Natural killer cell (primary cell): ENCODE measurements at regions not wholly inside any gene's neighbourhood (a gene's known extent, or its start where the extent isn't known, plus 50 kb on each side); places are given as distances from the start of the nearest gene placed in this dataset.

ENCODE experiments used
- ATAC-seq, 3 donors: fragments of 150-1000 bp in 2 of 3; fragments of 200-7000 bp in 1 of 3; cut with Tn5 transposase; 1 replicate in 1 of 3; 2 replicates in 2 of 3; pipeline ENCODE4 v1.10.0; 2021; ENCODE audit warnings: mild to moderate bottlenecking in 2 of 3, moderate library complexity in 2 of 3
- DNase-seq, 2 donors: peaks; one replicate each; pipeline versions ENCODE4 v3.0.0 to v3.0.0-alpha.2; 2013 to 2021; ENCODE audit warnings: mixed read lengths in 1 of 2
- H3K27ac ChIP-seq: one replicate; pipeline ENCODE4 v1.5.1; 2013; ENCODE audit warnings: mild to moderate bottlenecking, low read length
- H3K27me3 ChIP-seq: one replicate; pipeline ENCODE4 v1.6.1; 2013; ENCODE audit warnings: low read length; ENCODE audit not compliant: control insufficient read depth, insufficient read depth
- H3K36me3 ChIP-seq: one replicate; pipeline ENCODE4 v1.6.1; 2013; ENCODE audit warnings: low read length; ENCODE audit not compliant: control insufficient read depth, insufficient read depth
- H3K4me1 ChIP-seq: one replicate; pipeline ENCODE4 v1.6.1; 2013; ENCODE audit warnings: low read length; ENCODE audit not compliant: control insufficient read depth, insufficient read depth
- H3K4me3 ChIP-seq: one replicate; pipeline ENCODE4 v1.5.1; 2013; ENCODE audit warnings: low read length
- H3K9me3 ChIP-seq: one replicate; pipeline ENCODE4 v1.6.1; 2013; ENCODE audit warnings: low read length; ENCODE audit not compliant: control insufficient read depth, insufficient read depth
- H3K27ac Mint-ChIP-seq, 2 donors: one replicate each; pipeline ENCODE4 v1.8.0; 2022; ENCODE audit warnings: mild to moderate bottlenecking in 2 of 2, mixed read lengths in 2 of 2, moderate library complexity in 1 of 2
- H3K27me3 Mint-ChIP-seq, 2 donors: one replicate each; pipeline ENCODE4 v1.8.0; 2022; ENCODE audit warnings: low read depth in 2 of 2, mixed read lengths in 2 of 2
- H3K36me3 Mint-ChIP-seq: one replicate; pipeline ENCODE4 v1.8.0; 2022; ENCODE audit warnings: mixed read lengths
- H3K4me1 Mint-ChIP-seq, 2 donors: one replicate each; pipeline ENCODE4 v1.8.0; 2022; ENCODE audit warnings: mixed read lengths in 2 of 2
- H3K4me3 Mint-ChIP-seq: one replicate; pipeline ENCODE4 v1.8.0; 2022; ENCODE audit warnings: mild to moderate bottlenecking, moderate library complexity, mixed read lengths
- H3K9me3 Mint-ChIP-seq, 2 donors: one replicate each; pipeline ENCODE4 v1.8.0; 2022; ENCODE audit warnings: mixed read lengths in 2 of 2
- WGBS: methylation state at CpG from one replicate; pipeline ENCODE4 v1.1.7; 2013; ENCODE audit warnings: missing lambda C conversion rate; ENCODE audit not compliant: insufficient coverage; 5-methylcytosine and 5-hydroxymethylcytosine counted together
- intact Hi-C: fragments of 100-400 bp; cut with micrococcal nuclease; formaldehyde crosslinking; loops from one replicate; pipeline ENCODE4 v1.14.2; 2022
- TF ChIP-seq, protein P1 (sequence below): fragments of 200-600 bp; IDR thresholded peaks from one replicate; pipeline ENCODE4 v1.8.0; 2022; ENCODE audit warnings: antibody characterized with exemption

DNA sequence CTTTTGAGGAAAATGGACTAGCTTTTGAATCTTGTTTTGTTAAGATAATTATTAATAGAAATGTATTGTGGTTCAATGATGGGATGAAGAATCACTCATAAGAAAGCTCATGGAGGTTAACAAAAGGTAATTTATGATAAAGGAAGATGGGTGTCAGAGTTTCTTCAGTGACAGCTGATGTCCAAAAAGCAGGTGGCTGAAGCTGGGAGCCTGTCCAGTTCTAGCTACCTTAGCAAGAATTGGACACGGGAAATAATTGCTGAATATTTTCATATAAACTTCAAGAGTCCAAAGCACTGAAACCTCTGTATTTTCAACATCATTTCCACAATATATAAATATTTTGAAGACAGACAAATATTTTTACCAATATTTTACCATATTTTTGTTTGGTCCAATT is 1505.8 kb upstream of the SLC39A10 start:
- H3K36me3 Mint-ChIP-seq = no peaks in the 10 kb centered on the region
- 75% methylated on average over 1 of the region's 1 CpG for whole genome bisulfite sequencing
- Histone ChIP-seq H3K9me3 (peaks cover 3% of the 10 kb centered on the region), H3K27me3 (no peaks in the 10 kb centered on the region), H3K4me1 (no peaks in the 10 kb centered on the region), H3K4me3 (no peak overlapping the region), H3K27ac (no peak overlapping the region), H3K36me3 (no peaks in the 10 kb centered on the region)
- ATAC-seq (no peak), DNase-seq (no peak)
- H3K4me1 Mint-ChIP-seq = no peaks in the 10 kb centered on the region
- no peak overlapping the region for H3K27ac Mint-ChIP-seq
- TF ChIP-seq, protein P1, sequence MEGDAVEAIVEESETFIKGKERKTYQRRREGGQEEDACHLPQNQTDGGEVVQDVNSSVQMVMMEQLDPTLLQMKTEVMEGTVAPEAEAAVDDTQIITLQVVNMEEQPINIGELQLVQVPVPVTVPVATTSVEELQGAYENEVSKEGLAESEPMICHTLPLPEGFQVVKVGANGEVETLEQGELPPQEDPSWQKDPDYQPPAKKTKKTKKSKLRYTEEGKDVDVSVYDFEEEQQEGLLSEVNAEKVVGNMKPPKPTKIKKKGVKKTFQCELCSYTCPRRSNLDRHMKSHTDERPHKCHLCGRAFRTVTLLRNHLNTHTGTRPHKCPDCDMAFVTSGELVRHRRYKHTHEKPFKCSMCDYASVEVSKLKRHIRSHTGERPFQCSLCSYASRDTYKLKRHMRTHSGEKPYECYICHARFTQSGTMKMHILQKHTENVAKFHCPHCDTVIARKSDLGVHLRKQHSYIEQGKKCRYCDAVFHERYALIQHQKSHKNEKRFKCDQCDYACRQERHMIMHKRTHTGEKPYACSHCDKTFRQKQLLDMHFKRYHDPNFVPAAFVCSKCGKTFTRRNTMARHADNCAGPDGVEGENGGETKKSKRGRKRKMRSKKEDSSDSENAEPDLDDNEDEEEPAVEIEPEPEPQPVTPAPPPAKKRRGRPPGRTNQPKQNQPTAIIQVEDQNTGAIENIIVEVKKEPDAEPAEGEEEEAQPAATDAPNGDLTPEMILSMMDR = no peak
- intact Hi-C loops = no loop called here
- no peak overlapping the region for H3K4me3 Mint-ChIP-seq
- H3K27me3 Mint-ChIP-seq = no peaks in the 10 kb centered on the region
- H3K9me3 Mint-ChIP-seq = peaks cover 1 to 8% of the 10 kb centered on the region in 2 donors

GRCh38 chr2:194135463-194135862 is 1521.6 kb upstream of the SLC39A10 start:
- no peak overlapping the region for H3K27ac Mint-ChIP-seq
- H3K4me3 Mint-ChIP-seq = no peak overlapping the region
- no peak overlapping the region for H3K4me3 ChIP-seq
- no peak for DNase-seq
- ATAC-seq = no peak
- no peaks in the 10 kb centered on the region for H3K4me1 Mint-ChIP-seq
- peaks cover 10% of the 10 kb centered on the region for H3K36me3 Mint-ChIP-seq
- peaks cover 7 to 20% of the 10 kb centered on the region in 2 donors for H3K9me3 Mint-ChIP-seq
- TF ChIP-seq, protein P1 = no peak
- H3K27me3 ChIP-seq = no peaks in the 10 kb centered on the region
- H3K27me3 Mint-ChIP-seq = no peaks in the 10 kb centered on the region
- no peak overlapping the region for H3K27ac ChIP-seq
- H3K4me1 ChIP-seq = no peaks in the 10 kb centered on the region
- no peaks in the 10 kb centered on the region for H3K36me3 ChIP-seq
- WGBS = 83% methylated on average over 8 of the region's 8 CpGs
- H3K9me3 ChIP-seq = peaks cover 4% of the 10 kb centered on the region
- intact Hi-C loops = no loop called here

DNA sequence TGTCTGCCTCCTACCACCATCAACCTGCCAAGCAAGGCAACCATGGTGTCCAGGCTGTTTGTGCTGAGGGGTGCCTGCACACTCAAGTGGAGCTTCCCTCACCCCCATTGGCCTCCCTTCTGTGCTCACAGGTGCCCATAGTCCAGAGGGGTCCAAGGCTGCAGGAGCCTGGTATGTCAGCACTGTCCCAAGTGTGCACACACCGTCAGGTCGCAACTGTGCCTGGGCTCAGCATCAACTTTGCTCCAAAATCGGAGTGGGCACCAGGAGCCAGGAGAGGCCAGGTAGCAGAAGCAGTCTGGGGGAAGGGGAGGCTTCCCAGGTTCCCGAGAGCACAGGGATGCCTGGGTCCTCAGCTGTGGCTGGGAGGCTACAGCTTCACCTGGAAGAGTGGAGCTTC is 1528.2 kb upstream of the SLC39A10 start:
- Mint-ChIP-seq H3K27me3 (no peaks in the 10 kb centered on the region), H3K36me3 (no peaks in the 10 kb centered on the region), H3K4me3 (no peak overlapping the region), H3K27ac (no peak overlapping the region), H3K9me3 (peaks cover 6 to 25% of the 10 kb centered on the region in 2 donors), H3K4me1 (no peaks in the 10 kb centered on the region)
- no peaks in the 10 kb centered on the region for H3K4me1 ChIP-seq
- ATAC-seq = no peak
- DNase-seq = no peak
- TF ChIP-seq, protein P1 = no peak
- no peak overlapping the region for H3K27ac ChIP-seq
- 88% methylated on average over 4 of the region's 4 CpGs for WGBS
- no peak overlapping the region for H3K4me3 ChIP-seq
- intact Hi-C loops = no loop called here
- H3K36me3 ChIP-seq = no peaks in the 10 kb centered on the region
- H3K9me3 ChIP-seq = peaks cover 8% of the 10 kb centered on the region
- no peaks in the 10 kb centered on the region for H3K27me3 ChIP-seq

DNA sequence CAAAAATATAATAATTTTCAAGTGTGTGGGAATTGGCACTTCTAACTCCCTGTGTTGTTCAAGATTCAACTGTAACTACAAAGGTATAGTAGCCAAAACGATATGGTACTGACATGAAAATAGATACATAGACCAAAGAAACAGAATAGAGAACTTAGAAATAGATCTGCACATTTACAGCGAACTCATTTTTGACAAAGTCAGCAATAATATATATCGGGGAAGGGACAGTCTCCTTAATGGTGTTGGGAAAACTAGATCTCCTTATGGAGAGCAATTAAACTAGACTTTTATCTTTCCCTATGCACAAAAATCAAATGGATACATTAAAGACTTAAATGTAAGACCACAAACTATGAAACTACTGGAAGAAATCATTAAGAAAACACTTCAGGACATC is 1530.6 kb upstream of the SLC39A10 start:
- H3K9me3 Mint-ChIP-seq = peaks cover 6 to 25% of the 10 kb centered on the region in 2 donors
- no peaks in the 10 kb centered on the region for H3K36me3 Mint-ChIP-seq
- 83% methylated on average over 1 of the region's 3 CpGs for WGBS
- H3K9me3 ChIP-seq = peaks cover 8% of the 10 kb centered on the region
- no peak overlapping the region for H3K4me3 Mint-ChIP-seq
- DNase-seq (no peak), ATAC-seq (no peak)
- H3K27ac Mint-ChIP-seq = no peak overlapping the region
- H3K4me1 Mint-ChIP-seq = no peaks in the 10 kb centered on the region
- TF ChIP-seq, protein P1 = no peak
- intact Hi-C loops = no loop called here
- no peaks in the 10 kb centered on the region for H3K27me3 Mint-ChIP-seq
- no peaks in the 10 kb centered on the region for H3K4me1 ChIP-seq
- H3K27me3 ChIP-seq = no peaks in the 10 kb centered on the region
- H3K27ac ChIP-seq = no peak overlapping the region
- H3K4me3 ChIP-seq = no peak overlapping the region
- H3K36me3 ChIP-seq = no peaks in the 10 kb centered on the region
